NCI-H1105 (cell line): ENCODE measurements at regions not wholly inside any gene's neighbourhood (a gene's known extent, or its start where the extent isn't known, plus 50 kb on each side); places are given as distances from the start of the nearest gene placed in this dataset.
"Not testable (repeated sequence)": the region's sequence is repeated elsewhere in the genome, so short reads cannot be mapped to it uniquely, and the experiment has no call there.

Experiments
- DNase-seq: peaks from one replicate; lab custom pipeline; 2025; lab: John Stamatoyannopoulos, UW

DNA sequence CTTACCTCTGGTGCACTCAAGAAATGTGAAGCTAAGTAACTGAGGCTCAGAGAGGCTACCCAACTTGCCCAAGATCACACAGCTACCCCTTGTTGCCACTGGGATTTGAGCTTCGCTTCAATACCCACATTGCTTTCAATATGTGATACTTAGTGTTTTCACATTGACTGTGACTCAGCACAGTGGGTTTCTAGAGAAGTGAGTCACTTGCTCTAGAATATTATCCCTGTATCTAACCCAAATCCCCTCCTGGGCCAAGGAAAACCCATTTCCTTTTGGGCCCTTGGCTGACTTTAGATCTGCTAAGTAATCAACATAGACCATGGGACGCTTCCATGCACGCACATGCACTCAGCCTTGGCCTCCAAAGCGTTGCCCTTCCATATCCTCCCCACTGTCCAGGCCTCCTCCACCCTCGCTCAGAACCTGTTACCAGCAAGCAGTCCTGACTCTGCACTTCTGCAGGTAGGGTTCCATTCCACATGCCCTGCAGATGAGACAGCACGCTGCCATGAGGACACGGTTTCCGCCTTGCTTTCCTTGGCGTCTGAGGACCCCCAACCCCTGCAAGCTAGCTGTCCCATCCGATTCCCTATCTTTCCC lies 87.7 kb upstream of the CHST15 start:
- no peak for DNase-seq

GRCh38 chr10:124180044-124180745 lies 86.8 kb upstream of the CHST15 start:
- no peak for DNase-seq

GRCh38 chr10:124179308-124180043 lies 86.1 kb upstream of the CHST15 start:
- no peak for DNase-seq

DNA sequence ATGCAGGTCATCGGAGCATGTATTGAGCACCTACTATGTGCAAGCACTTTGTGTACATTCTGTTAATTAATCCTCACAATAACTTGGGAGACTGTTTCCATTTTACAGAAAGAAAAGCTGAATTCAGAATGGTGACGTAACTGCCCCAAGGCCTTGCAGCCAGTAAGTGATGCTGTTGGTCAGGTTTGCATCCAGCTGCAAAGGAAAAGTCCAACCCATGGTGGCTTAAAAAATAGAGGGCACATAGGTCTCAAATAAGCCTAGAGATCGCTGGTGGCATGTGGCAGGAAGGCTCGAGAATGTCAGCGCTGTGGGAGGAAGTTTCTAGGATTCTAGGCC lies 83.8 kb upstream of the CHST15 start:
- DNase-seq = no peak

DNA sequence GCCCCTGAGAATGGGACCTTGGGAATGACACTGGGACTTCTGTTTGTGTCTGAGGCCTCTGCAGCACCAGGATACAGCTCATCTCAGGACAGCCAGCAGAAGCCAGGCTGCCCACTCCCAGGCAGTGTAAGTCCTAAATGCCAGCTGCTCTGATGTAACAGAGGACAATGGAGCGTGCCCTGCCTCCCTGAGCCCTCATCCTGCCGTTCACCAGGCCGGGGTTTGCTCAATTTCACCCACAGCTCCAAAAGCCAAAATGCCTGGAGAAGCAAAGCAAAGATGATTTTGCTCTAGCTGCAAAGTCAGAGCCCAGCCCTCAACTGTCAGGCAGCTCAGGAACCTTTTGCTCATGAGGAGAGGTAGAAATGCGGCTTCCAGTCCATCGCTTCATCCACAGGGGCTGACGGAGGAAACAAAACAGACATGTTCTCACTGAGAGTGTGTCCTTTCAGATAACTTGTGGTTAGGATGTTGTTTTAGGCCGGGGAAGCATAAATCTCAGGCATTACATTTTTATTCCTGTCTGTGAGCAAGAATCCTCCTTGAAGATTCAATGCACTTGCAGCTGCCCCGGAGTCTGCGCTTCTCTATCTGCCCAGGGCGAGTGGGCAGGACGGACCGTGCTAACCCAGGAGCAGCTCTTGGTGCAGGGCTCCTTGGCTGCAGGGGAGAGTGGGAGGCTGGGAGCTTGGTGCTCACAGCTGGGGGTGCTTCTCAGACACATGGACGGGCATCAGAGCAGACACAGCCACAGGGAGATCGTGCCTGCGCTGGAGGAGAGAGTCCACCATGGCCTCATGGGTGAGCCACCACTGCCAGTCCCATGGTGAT lies 83.2 kb upstream of the CHST15 start:
- DNase-seq = no peak

DNA sequence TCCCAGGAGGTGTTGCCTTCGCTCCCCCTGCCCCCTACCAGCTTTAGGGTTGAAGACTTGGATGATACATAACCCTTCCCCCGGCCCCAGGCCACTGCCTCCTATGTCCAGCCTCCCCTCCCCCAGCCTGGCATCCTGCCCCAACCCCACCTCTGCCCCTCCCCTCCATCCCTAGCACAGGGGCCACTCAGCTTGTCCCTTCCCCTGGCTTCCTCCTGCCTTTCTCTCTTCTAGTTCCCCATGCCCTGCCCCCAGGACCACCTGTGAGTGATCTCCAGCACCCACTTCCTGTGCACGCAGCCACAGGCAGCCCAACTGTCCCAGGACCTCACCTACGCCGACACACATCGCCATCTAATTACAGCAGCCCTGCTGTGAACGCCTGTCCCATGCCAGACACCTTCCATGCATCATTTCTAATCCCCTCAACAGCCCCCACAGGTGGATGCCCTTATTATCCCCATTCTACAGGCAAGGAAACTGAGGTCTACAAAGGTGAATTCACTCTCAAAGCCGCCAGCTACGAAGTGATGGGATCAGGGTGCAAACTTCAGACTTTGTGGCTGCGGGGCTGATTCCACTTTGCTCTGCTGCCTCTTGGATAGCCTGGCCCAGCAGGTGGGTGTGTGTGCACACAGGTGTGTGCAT lies 82.4 kb upstream of the CHST15 start:
- no peak for DNase-seq

DNA sequence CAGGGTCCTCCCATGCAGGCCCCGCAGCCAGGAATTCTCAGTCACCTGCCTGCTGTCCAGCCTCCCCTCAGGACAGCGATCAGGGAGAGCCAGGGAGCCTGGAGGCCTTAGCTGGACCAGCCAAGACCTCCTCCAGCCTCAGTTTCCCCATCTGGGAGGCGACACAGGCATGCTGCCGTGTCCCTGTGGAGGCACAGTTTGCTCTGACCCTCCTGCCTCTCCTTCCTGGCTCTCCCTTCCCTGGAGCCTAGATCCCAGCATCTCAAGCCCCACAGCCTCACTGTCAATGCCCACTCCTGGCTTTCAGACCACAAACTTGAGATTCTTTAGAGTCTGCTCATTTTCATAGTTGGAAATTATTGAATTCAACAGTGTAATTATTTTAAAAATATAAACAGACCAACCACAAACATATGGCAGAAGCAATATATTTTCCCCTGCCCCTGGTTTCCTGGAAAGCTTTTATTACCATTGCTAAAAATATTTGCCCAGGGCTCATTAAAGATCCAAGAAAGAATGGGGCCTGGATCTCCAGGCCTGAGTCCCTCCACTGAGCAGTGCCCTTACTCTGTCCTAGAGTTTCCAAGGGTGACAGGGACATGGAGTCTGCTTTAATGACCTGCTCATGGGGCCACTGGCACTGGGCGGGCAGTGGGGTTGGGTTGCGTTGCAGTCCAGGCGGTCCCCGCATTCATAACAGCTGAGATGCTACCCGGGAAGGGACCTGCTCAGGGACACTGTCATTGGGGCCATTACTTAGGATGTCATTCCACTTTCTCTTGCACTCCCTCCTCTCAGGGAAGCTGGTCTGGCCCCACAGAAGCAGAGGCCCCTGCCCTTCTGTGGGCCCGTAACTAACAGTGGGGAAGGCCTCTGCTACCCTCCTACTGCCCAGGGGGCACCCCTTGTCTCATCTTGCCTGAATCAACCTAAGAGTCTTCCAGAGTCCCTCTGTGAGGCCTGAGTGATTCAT lies 81.6 kb upstream of the CHST15 start:
- DNase-seq = no peak

DNA sequence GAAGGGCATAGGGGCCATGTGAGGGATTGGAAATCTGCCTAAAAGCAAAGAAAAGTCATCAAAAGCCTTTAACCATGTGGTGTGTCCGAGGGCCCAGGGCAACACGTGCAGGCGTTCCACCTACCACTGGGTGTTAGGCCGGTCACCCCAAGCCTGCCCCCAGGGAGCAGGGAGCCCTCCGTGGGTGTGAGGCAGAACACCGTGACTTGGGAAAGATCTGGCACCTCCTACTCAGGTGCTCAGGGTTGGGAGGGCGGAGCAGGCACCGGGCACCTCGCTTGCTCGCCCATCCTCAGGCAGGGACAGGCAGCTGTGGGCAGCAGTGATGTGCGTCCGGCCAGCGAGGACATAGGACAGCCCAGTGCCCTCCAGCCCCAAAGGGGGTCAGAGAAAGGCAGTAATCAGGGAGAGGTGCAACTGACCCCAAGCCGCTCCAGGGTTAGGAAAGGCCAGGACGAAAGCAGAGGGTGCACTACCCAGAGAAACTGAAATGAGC lies 80.7 kb upstream of the CHST15 start:
- DNase-seq = no peak

GRCh38 chr10:124173298-124173900 lies 80.0 kb upstream of the CHST15 start:
- no peak for DNase-seq

GRCh38 chr10:124172181-124172916 lies 79.0 kb upstream of the CHST15 start:
- DNase-seq = no peak

GRCh38 chr10:124171561-124171960 lies 78.2 kb upstream of the CHST15 start:
- no peak for DNase-seq

DNA sequence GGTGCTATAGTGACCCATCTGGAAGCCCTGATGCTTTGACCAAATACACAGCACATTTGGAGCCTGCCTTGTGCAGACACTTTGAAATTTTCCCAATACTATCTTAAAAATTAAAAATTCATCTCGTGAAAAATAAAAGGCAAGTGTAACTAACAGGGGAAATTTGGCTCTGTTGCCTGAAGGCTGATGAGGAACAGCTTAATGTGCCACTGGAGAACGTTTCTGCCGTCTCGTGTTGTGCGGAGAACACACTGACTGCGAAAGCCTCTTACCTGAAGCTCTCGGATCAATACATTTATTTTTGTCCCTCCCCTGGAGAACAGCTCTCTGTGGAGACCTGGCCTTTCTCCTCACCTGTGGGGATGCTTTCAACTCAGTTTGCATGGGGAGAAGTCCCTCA lies 77.2 kb upstream of the CHST15 start:
- DNase-seq = no peak

DNA sequence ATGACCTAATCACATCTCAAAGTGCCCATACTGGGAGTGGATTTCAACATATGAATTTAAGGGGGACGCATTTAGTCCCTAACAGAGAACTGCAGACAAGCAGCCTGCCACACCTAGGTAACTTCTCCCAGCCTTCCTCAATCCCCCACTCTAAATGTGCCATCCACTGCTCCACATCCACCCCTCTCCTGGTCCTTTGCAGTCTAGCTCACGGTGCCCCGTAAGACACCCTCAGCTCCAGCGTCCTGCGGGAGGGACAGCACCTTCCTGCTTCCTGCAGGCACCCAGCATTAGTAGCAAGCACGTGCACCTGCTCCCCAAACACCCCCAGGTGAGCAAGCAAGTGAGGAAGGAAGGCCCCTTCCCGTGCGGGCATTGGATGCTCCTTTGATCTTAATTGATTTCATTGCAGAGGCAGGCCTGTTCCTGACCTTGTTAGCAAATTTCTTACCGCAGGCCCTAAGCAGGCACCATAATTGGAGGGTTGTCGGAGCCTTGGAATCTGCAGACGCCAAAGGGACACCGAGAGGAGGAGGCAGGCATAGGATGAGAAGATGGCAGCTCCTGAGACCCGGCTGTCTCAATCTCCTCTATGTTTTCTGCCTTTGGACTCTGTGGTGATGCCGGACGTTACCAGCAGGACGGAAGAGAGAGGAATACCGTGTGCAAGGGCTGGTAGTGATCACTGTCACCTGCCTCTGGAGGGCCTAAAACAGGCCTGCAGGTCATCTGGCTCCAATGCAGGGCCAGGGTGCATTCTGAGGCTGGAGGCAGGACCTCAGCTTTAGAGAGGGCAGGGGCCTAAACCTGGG lies 75.8 kb upstream of the CHST15 start:
- DNase-seq = no peak

DNA sequence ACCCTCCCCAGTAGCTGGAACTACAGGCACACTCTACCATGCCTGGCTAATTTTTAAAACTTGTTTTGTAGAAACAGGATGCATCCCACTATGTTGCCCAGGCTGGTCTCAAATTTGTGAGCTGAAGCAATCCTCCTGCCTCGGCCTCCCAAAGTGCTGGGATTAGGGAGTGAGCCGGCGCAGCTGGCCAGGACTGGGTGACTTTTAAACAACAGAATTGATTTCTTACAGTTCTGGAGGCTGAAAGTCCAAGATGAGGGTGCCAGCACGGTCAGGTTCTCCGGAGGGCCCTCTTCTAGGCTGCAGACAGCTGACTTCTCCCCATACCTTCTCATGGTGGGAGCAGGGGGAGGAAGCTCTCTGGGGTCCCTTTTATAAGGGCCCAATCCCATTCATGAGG lies 75.2 kb upstream of the CHST15 start:
- no peak for DNase-seq

DNA sequence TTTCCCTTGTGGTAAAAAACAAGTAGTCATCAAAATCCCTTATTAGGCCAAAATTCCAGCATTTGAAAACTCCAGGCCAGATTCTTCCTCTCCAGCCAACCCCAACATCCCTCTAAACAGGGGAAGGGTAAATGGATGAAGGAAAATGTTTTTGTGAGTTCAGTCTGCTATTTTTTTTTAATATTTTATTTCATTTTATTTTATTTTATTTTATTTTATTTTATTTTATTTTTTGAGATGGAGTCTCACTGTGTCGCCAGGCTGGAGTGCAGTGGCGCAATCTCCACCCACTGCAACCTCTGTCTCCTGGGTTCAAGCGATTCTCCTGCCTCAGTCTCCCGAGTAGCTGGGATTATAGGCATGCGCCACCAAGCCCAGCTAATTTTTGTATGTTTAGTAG lies 74.5 kb upstream of the CHST15 start:
- not testable (repeated sequence) for DNase-seq

- no peak for DNase-seq
Measured at GRCh38 chr10:124166431-124167125, 73.2 kb upstream of the CHST15 start.

DNA sequence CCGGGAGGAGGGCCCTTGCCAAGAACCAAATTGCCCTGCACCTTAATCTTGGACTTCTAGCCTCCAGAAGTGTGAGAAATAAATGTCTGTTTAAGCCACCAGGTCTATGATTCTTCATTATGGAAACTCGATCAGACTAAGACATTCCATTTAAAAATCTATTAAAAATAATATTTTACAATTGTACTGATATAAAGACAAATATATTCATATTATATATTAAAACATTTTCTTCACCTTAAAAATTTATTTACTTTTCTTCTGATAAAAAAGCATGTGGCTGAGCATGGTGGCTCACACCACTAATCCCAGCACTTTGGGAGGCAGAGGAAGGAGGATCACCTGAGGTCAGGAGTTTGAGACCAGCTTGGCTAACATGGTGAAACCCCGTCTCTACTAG lies 72.4 kb upstream of the CHST15 start:
- DNase-seq = no peak

- no peak for DNase-seq
Measured at GRCh38 chr10:124165311-124165710, 71.9 kb upstream of the CHST15 start.
